Non-pigmented ciliary epithelial cell (primary cell): ENCODE measurements at regions not wholly inside any gene's neighbourhood (a gene's known extent, or its start where the extent isn't known, plus 50 kb on each side); places are given as distances from the start of the nearest gene placed in this dataset.
"Not testable (repeated sequence)": the region's sequence is repeated elsewhere in the genome, so short reads cannot be mapped to it uniquely, and the experiment has no call there.

Source experiments
- DNase-seq: peaks from one replicate; pipeline ENCODE4 v3.0.0-alpha.2; 2010; ENCODE audit warnings: low read depth

- no peak for DNase-seq
Observed at GRCh38 chr11:88061111-88061510, 114.1 kb downstream of the RAB38 start.

DNA sequence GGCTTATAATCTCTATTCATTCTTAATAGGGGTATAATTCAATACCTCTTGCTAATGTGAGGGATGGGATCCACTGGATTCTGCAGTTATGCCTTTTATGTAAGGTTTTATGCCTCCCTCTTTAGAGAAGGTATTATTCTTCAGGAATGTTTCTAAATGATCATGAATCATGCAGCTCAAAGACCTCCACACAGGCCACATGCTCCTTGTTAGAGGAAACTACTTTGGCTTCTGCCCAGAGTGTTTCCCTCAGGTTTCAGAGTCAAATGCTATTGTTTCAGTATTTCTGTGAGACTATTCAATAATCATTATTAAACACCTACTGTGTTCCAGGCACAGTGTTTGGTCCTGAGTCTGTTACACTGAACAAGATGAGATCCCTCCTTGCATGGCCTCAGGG is 115.9 kb downstream of the RAB38 start:
- DNase-seq = no peak

DNA sequence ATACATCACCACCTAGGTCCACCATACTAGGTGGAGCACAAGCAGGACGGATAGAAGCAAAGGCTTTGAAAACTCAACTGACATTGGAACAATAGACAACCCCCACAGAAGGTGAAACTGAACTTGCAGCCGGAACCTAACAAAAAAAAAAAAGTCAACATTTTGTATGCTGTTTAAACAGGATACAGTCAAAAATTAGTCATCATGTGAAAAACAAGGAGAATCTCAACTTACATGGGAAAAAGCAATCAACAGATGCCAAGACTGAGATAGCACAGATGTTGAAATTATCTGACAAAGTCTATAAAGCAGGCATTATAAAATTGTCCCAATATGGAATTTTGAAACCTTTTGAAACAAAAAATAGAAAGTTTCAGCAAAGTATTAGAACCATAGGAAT is 123.8 kb downstream of the RAB38 start:
- no peak for DNase-seq

- DNase-seq = no peak
Observed at GRCh38 chr11:88050247-88050646, 125.0 kb downstream of the RAB38 start.

DNA sequence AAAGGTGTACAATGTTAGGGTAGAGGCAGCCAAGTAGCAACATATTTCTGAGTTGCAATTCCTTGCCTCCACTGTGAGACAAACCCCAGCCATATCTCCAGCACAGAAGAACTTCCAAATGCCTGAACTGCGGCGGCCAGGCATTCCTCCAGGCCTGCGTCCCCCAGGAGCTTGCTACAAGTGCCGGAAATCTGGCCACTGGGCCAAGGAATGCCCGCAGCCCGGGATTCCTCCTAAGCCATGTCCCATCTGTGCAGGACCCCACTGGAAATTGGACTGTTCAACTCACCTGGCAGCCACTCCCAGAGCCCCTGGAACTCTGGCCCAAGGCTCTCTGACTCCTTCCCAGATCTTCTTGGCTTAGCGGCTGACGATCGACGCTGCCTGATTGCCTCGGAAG is 130.0 kb downstream of the RAB38 start:
- DNase-seq = not testable (repeated sequence)

DNA sequence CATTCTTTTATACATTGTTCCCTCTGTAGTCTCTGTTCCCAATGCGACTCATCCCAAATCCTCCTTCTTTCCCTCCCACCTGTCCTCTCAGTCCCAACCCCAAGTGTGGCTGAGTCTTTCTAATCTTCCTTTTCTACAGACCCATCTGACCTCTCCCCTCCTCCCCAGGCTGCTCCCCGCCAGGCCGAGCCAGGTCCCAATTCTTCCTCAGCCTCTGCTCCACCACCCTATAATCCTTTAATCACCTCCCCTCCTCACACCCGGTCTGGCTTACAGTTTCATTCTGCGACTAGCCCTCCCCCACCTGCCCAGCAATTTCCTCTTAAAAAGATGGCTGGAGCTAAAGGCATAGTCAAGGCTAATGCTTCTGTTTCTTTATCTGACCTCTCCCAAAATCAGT is 130.6 kb downstream of the RAB38 start:
- not testable (repeated sequence) for DNase-seq

DNA sequence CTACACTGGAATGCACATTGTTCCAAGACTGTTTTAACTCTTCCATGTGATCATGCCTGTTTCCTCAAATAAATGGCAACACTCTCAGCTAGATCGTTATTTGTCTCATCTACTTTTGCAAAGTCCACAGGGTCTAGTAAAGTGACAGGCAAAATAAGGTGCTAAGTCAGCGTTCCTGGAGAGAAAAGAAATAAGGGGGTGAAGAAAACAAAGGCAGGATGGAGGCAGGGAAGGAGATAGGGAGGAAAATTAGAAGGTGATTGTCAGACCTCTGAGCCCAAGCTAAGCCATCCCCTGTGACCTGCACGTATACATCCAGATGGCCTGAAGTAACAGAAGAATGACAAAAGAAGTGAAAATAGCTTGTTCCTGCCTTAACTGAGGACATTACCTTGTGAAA is 132.1 kb downstream of the RAB38 start:
- no peak for DNase-seq

DNA sequence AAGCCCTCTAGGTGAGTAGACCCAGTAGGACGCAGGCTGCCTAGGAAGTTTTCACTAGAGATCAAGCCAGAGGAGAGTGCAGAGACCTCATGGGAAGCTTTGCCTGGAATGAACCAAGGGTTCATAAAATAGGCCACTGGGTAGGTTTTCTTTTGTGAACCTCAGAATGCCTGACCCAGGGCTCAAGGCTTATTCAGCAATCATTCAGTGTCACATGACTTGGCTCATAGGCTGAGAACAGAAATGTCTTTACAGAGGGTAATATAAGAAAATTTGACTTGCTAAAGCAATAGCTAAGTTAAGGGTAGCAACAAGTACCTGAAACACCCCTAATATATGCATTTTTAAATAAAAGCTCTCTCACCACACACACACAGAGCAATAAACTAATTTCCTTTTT is 132.6 kb downstream of the RAB38 start:
- DNase-seq = no peak

DNA sequence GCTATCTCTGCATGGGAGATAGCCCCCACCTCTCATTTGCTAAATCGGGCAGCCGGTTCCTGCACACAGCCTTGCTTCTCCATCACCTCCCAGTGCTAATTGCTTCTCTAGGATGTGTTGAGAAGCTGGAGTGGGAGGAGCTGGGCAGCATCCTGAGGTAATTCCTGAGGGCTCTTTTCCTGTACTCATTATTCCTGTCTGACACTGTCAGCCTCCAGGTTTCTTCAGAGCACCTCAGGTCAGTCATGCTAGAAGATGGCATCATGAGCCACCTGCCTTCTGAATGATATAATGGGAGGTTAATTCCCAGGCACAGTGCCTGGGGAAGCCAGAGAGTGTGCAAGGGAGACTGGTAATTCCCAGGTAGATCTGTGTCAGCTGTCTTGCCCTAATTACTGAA is 133.0 kb downstream of the RAB38 start:
- DNase-seq = no peak

- DNase-seq = no peak
Observed at GRCh38 chr11:88041679-88042078, 133.6 kb downstream of the RAB38 start.

- no peak for DNase-seq
Observed at GRCh38 chr11:88040148-88040496, 135.1 kb downstream of the RAB38 start.

GRCh38 chr11:88039476-88040147 is 135.6 kb downstream of the RAB38 start:
- DNase-seq = no peak

- DNase-seq = no peak
Observed at GRCh38 chr11:88038063-88038462, 137.2 kb downstream of the RAB38 start.

DNA sequence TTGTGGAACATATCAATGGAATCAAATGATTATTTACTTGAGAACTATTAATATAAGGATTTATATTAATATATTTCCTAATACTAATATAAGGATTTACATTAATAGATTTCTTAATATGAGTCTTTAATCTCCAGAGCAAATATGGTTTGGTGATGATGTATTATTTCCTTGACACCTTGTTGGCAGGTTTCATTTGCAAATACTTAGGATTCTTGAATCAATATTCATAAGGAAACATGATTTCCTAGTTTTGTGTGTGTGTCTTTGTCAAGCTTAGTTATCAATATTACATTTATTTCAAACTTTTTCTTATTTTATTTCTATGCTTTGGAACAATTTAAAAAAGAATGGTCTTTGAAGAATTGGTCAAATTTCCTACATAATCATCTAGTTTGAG is 138.5 kb downstream of the RAB38 start:
- DNase-seq = no peak

- DNase-seq = no peak
Observed at GRCh38 chr11:88035271-88035670, 140.0 kb downstream of the RAB38 start.

GRCh38 chr11:88017666-88018065 is 157.6 kb downstream of the RAB38 start:
- no peak for DNase-seq

DNA sequence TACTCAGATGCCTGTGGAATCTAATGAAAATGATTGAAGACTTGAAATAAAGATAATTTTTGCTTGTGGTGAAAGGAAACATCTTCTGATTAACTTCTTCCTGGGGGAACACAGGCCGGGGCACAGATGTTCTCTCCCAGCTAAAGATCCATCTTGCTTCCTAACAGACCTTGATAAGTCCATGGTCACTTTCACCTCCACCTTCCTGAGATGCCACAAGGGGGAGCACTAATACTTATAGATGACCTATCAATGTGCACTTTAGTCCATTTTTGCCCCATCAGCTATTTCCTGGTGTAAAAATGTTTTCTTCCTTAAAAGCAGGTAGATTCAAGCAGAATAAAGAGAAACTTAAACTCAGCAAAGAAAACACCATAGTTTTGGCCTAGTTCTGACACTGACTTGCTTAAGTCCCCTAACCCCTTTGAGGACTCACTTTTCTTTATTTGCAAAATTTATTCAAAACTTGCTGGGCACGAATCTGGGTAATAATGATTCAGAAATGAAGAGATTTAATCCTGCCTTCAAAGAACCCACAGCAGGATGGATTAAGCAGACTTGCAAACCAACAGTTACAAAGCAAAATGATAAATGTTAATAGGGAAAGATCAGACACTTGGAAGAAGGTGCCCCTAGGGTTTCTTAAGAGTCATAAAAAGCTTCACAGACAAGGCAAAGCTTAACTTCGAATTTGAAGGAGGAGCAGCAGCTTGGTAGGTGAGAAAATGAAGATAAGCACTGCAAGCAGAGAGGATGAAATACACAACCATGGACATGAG is 158.7 kb downstream of the RAB38 start:
- peak; percentile 72 for DNase-seq

- DNase-seq = no peak
Observed at GRCh38 chr11:88015170-88015569, 160.1 kb downstream of the RAB38 start.

DNA sequence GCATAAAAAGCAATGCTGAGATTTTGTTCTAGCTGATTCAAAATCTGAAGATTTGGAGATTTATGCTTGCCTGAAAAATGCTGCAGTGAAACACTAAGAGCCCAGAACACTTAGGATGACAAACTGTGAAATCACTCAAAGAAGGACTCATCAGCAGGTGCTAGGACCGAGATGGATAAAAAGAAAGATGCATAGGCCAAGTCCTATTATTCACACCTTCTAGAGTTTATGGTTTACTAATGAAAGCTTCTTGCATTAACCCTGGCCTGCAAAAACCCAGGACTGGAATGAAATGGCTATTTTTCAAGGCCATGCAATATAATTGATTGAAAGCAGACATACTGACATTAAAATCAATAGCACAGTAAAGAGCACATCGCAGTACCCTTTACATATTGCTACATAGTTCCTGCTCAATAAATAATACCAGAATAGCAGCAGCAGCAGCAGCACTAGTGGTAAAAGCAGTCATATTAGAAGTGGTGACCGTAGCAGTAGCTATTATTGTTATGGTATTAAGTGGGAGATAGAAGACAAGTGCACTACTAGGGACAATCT is 161.7 kb downstream of the RAB38 start:
- no peak for DNase-seq

GRCh38 chr11:88012456-88012855 is 162.8 kb downstream of the RAB38 start:
- no peak for DNase-seq

GRCh38 chr11:87976009-87976408 is 199.2 kb downstream of the RAB38 start:
- no peak for DNase-seq

GRCh38 chr11:87974797-87975196 is 200.4 kb downstream of the RAB38 start:
- no peak for DNase-seq

DNA sequence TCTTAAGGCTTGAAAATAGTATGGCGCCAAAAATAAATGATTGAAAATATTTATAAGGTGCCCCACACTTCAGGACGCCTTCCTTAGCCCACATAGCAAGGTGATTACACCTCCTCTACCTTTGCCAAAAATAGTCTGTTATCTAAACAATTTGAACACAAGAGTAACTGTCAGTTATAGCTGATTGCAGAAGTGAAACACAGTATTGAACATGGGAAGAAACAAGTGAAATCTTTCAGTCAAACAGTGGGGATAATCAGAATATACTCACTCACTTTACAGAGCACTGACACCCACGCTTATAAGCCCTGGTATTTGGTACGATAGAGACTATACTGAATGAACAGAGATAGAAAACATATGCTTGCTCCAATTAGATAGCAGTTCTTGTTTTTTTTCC is 203.1 kb downstream of the RAB38 start:
- DNase-seq = no peak

GRCh38 chr11:87971354-87971753 is 203.9 kb downstream of the RAB38 start:
- DNase-seq = no peak
